ENCODE measurements at regions not wholly inside any gene's neighbourhood (a gene's known extent, or its start where the extent isn't known, plus 50 kb on each side); places are given as distances from the start of the nearest gene placed in this dataset.
"Not testable (repeated sequence)": the region's sequence is repeated elsewhere in the genome, so short reads cannot be mapped to it uniquely, and the experiment has no call there.

DNA sequence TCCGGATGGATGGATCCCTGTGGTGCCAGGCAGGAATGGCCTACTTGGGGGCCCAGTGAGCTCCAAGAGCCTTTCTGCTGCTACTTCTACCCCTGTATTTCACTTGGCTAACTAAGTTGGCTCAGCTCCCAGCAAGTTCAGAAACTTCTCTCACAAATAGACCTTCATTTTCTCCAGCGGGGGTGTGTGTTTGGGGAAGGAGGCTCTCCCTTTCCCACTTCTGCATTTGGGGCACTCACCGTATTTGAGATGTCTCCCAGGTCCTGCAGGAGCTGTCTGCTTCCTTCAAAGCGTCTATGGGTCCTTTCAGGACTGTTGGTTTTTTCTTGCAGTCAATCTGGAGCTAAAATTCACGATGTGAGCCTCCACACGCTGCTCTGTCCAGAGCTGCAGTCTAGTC lies 197.7 kb downstream of the SPANXN3 start:
- intact Hi-C loops (cut with DNase I): no loop called here
- H3K27ac ChIP-seq: no peak overlapping the region

DNA sequence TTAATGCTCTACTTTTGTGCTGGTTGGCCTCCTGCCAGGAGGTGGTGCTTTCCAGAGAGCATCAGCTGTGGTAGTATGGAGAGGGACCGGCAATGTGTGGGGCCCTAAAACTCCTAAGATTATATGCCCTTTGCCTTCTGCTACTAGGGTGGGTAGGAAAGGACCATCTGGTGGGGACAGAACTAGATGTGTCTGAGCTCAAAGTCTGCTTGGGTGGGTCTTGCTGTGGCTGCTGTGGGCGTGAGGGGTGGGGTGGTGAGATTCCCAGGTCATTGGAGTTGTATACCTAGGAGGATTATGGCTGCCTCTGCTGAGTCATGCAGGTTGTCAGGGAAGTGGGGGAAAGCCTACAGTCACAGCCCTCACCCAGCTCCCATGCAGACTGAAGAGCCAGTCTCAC lies 198.4 kb downstream of the SPANXN3 start:
- H3K27me3 ChIP-seq; DNase-seq; H3K9me3 ChIP-seq; intact Hi-C loops (cut with DNase I); H3K4me1 ChIP-seq; H3K36me3 ChIP-seq; H3K4me3 ChIP-seq (replicated peaks in 1 of 3); H3K27ac ChIP-seq: not testable (repeated sequence)
- 25 to 62% methylated on average over 1 to 2 of the region's 2 CpGs for WGBS, 2 donors

More for the DNA sequence above, 197.7 kb downstream of the SPANXN3 start:
- DNase-seq: no peak
- H3K4me1 ChIP-seq: no peaks in the 10 kb centered on the region
- no peak overlapping the region for H3K4me3 ChIP-seq (replicated peaks in 1 of 3)
- no peaks in the 10 kb centered on the region for H3K27me3 ChIP-seq
- no peak for TF ChIP-seq POLR2A (IDR thresholded peaks at IDR 0.05)
- TF ChIP-seq, protein P1, sequence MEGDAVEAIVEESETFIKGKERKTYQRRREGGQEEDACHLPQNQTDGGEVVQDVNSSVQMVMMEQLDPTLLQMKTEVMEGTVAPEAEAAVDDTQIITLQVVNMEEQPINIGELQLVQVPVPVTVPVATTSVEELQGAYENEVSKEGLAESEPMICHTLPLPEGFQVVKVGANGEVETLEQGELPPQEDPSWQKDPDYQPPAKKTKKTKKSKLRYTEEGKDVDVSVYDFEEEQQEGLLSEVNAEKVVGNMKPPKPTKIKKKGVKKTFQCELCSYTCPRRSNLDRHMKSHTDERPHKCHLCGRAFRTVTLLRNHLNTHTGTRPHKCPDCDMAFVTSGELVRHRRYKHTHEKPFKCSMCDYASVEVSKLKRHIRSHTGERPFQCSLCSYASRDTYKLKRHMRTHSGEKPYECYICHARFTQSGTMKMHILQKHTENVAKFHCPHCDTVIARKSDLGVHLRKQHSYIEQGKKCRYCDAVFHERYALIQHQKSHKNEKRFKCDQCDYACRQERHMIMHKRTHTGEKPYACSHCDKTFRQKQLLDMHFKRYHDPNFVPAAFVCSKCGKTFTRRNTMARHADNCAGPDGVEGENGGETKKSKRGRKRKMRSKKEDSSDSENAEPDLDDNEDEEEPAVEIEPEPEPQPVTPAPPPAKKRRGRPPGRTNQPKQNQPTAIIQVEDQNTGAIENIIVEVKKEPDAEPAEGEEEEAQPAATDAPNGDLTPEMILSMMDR (IDR thresholded peaks at IDR 0.05): no peak
- no peaks in the 10 kb centered on the region for H3K36me3 ChIP-seq
- WGBS, 2 donors: 56 to 76% methylated on average over 5 to 6 of the region's 6 CpGs
- no peaks in the 10 kb centered on the region for H3K9me3 ChIP-seq

DNA sequence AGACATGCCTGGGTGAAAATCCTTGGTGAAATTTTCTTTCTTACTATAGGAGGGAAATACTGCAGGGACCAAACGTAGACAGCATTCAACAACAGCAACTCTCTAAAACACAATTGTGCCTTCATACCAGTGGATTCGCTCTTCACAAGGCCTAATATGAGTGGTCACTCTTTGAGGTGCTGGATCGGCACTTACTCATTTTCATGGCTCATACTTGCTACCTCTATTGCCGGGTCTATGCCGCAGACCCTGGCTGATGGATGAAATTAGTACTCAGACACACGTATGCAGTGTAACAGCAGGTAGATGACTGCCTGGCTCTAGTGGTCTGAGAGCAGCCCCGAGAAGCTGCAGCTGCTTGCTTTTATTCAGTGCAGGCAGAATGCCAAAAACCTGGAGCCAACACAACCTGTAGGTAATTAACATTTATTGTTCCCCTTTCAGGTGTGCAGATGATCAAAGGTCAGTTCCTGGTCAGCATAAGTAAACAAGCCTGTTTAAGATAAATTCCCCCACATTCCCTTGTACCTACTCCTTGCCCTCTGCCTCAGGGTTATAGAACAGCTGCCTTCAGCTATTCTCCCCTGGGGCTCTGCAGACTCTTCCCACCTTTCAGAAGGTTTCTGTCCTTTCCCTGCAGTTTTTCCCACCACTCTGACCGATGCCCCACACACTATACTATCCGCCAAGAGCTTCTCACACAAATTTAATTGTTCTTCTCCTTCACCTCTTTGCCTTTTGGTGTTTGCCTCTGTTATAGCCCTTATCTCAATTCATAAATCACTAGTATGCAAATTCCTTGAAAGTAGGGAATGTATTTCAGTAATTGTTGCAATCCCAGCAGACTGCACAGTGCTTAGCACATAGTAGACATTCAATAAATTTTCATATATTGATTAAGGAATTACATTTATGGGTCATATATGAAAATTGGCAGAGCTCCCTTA lies 210.0 kb downstream of the SPANXN3 start:
- DNase-seq: no peak
- no peaks in the 10 kb centered on the region for H3K9me3 ChIP-seq
- H3K27me3 ChIP-seq: no peaks in the 10 kb centered on the region
- intact Hi-C loops (cut with DNase I): no loop called here
- no peak overlapping the region for H3K27ac ChIP-seq
- TF ChIP-seq POLR2A (IDR thresholded peaks at IDR 0.05): no peak
- TF ChIP-seq, protein P1 (IDR thresholded peaks at IDR 0.05): no peak
- no peak overlapping the region for H3K4me3 ChIP-seq (replicated peaks in 1 of 3)
- no peaks in the 10 kb centered on the region for H3K36me3 ChIP-seq
- H3K4me1 ChIP-seq: no peaks in the 10 kb centered on the region
- WGBS, 2 donors: 67 to 70% methylated on average over 8 to 9 of the region's 9 CpGs

DNA sequence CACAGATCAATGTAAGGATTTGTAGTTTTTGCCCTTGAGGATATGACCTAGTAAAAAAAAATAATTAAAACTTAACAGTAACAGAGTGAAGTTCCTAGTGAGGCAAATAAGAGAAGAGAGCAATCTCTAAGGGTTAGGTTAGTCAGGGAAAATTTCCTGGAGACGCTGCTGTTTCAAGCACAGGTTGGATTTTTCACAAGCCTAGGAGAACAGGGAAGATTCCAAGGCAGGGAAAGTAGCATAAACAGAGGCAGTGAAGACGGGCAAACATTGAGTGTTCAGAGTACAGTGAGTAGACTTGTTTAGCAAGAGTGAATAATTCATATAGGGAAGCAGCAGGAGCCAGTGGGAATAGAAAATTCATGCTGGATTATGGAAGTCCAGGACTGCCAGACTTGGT lies 212.8 kb downstream of the SPANXN3 start:
- intact Hi-C loops (cut with DNase I): no loop called here
- no peak overlapping the region for H3K4me3 ChIP-seq (replicated peaks in 1 of 3)
- TF ChIP-seq, protein P1 (IDR thresholded peaks at IDR 0.05): no peak
- TF ChIP-seq POLR2A (IDR thresholded peaks at IDR 0.05): no peak
- WGBS, 2 donors: 79 to 85% methylated on average over 2 of the region's 2 CpGs
- no peak for DNase-seq
- H3K27ac ChIP-seq: no peak overlapping the region
- H3K4me1 ChIP-seq: no peaks in the 10 kb centered on the region
- H3K27me3 ChIP-seq: no peaks in the 10 kb centered on the region
- H3K9me3 ChIP-seq: no peaks in the 10 kb centered on the region
- H3K36me3 ChIP-seq: no peaks in the 10 kb centered on the region

DNA sequence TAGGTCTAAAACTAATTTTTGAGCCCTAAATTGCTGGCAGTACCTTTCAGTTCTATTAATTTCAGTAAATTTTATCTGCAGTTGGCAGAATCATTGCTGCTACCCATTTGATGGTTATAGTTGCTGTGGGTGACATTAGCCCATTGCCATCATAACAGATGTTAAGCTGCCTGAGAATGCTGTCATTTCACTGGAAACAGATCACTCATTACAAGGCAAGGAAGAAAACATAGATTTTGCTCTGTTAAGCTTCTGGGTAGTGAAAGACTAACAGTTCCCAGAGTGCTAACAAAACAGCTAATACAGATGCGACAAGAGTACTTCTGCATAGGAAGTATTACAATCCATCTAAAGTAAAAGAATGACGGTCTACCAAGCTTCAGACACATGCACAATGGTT lies 213.2 kb downstream of the SPANXN3 start:
- no peaks in the 10 kb centered on the region for H3K4me1 ChIP-seq
- H3K9me3 ChIP-seq: no peaks in the 10 kb centered on the region
- no peak overlapping the region for H3K4me3 ChIP-seq (replicated peaks in 1 of 3)
- H3K27ac ChIP-seq: no peak overlapping the region
- TF ChIP-seq, protein P1 (IDR thresholded peaks at IDR 0.05): no peak
- no peak for TF ChIP-seq POLR2A (IDR thresholded peaks at IDR 0.05)
- intact Hi-C loops (cut with DNase I): no loop called here
- no peak for DNase-seq
- WGBS, 2 donors: 74 to 83% methylated on average over 2 of the region's 2 CpGs
- H3K27me3 ChIP-seq: no peaks in the 10 kb centered on the region
- no peaks in the 10 kb centered on the region for H3K36me3 ChIP-seq

Data from thyroid gland (tissue), 4 donors.